Esophagus mucosa (tissue), 1 donor: ENCODE measurements at regions not wholly inside any gene's neighbourhood (a gene's known extent, or its start where the extent isn't known, plus 50 kb on each side); places are given as distances from the start of the nearest gene placed in this dataset.
"Not testable (repeated sequence)": the region's sequence is repeated elsewhere in the genome, so short reads cannot be mapped to it uniquely, and the experiment has no call there.

Experiments used
- ATAC-seq: fragments of 200-7000 bp; cut with Tn5 transposase; one replicate; pipeline ENCODE4 v1.9.1; 2020
- donor health status: DM: yes; HTN: yes; CAD: no.

- ATAC-seq = no peak
These were observed 361.3 kb downstream of the FOXL1 start for GRCh38 chr16:86939609-86940008.

GRCh38 chr16:86941731-86942130, 363.4 kb downstream of the FOXL1 start:
- ATAC-seq = no peak

DNA sequence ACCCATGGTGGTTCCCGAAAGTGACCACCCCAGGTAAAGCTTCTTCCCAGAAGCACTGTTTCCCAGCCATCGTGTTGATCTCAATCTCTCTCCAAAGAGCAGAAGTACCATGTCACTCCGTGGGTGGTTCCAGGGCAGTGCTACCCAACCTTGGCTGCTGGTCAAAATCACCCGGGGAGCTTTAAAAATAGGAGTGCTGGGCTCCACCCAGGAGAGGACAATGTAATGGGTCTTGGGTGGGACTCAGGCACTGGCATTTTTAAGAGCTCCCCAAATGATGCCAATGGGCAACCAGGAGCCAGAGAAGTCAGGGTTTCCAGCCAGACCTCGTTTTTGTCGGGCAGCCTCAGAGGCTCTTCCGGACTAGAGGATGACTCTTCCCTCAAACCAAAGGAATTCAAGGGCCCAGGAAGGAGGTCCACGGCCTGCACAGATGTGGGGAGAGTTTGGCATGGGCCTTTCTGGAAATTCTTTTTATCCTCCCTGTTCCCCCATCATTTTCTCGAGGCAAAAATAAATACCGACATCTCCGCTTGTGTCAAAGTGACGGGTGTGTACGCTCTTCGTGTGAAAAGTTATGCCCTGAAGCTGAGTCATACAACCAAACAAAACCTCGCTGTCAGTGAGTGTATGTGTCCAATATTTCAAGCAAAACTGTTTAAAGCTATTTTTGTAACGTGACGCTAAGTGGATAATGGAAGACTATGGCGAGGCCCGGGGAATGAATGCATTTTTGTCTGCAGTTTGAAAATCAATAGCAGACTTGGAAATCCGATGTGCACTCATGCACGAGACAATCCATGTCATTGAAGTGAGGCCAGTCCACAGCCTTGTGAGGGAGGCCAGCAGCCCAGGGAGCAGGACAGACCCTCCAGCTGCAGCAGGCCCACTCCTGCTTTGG, 364.1 kb downstream of the FOXL1 start:
- no peak for ATAC-seq

DNA sequence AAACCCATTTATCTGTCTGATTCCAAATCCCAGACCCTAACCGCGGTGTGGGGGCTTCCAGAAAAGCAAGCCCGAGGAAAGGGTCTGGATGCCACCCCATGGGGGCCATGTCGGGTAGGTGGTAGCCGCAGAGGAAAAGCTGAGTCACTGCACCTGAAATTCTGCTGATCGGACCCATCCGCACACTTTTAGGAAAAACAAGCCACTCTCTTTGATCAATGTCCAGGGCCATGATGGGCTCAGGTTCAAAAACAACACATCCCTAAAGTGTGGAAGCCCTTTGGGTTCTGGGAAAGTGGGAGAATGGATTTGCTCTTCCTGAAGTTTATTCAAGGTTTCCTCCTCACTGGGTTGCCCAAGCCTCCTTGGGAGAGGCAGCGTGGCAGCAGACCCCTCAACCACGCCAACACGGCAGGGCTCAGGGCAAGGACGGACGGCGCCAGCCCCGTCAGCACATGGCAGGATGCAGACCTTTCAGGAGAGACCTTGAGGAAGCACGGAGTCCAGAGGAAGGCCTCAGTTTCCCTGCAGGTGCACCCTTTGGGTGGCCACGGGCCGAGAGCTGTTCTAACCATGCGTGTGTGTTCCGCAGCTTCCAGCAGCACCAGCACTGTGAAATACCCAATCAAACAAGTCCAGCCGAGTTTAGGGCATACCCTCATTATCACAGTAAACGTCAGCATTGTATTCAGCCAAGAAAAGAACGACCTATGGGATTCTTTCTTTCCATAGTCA, 367.0 kb downstream of the FOXL1 start:
- ATAC-seq = no peak

DNA sequence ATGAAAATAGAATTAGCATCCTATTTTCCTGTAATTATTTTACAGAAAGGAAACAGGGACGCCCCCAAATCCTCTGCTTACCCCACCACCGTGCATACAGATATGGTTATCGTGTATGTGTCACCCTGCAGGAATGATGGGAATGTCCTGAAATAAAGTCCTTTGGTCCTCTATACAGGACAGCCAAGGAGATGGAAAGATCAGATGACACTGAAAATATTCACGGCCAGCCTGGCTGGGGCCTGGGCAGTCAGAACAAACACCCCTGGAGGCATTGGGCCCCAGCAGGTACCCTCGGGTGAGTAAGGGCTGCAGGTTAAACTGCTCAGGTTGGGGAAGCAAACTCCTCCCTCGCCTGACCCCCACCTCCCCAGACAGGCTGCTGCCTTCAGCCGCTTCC, 368.0 kb downstream of the FOXL1 start:
- ATAC-seq = no peak

DNA sequence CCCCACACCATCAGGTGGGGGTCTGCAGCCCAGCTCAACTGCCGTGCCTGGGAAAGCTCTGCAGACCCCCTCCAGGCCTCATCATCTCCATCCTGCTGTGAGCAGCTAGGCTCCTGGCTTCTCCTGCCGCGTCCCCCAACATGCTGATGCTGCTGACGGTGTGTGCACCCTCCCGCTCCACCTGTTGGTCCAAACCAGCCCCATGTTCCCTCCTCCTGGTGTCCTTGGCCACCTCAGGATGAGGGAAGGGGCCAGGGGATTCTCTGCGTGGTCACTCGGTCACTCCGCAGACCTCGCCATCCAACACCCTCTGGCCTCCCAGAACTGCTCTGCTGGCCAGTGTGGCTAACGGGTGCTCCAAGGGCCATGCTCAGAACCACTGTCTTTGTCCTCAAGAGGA, 368.6 kb downstream of the FOXL1 start:
- ATAC-seq = no peak

DNA sequence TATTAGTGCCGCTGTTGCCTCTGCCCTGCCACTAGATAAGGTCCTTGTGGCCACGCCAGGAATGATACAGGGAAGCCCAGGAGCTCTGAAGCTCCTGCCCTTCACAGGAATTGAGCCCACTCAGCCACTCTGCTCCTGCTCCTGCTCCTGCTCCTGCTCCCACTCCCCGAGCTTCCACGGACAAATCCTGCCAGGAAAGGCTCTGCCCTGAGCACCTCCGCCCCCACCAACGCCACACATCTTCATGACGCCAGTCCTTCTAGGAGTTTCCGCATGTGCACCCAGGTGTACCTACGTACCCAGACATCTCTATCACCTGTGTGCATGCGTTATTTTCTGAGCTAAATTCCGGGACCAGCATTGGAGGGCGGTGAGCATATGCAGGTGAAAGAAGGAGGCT, 369.1 kb downstream of the C16orf95 start:
- no peak for ATAC-seq

DNA sequence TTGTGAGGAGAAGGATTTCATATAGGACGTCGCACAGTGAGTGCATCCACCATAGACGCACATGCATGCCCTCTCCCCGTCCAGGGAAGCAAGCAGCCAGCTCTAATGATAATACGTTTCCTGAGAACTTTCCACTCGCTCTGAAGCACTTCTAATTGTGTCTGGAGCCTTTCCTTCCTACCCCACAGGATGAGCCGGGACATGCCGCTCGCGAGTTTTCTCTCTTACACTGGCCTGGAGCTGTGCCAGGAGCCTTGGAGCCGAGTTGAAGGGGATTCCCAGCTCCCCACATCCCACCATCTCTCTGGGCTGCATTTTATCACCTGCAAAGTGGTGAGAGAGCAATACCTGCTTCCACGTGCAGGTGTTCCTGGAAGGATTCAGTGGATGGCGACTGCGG, 368.1 kb downstream of the C16orf95 start:
- no peak for ATAC-seq

DNA sequence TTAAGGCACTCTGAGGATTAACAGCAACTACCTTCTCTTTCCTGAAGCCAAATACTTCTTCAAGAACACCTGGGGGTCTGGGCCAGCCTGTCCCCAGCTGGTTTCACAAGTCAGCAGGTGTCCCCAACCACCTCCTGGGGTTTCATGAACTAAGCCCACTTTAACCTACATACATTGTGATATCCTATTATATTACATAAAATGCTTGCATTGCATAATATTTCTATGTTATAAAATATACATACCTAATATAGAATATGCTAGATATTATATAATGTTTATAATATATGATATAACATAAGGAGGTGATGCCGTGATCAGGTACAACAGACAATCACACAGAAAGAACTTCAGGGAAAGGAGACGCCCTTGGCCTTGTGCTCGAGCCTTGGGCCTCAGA, 367.6 kb downstream of the C16orf95 start:
- ATAC-seq = no peak

DNA sequence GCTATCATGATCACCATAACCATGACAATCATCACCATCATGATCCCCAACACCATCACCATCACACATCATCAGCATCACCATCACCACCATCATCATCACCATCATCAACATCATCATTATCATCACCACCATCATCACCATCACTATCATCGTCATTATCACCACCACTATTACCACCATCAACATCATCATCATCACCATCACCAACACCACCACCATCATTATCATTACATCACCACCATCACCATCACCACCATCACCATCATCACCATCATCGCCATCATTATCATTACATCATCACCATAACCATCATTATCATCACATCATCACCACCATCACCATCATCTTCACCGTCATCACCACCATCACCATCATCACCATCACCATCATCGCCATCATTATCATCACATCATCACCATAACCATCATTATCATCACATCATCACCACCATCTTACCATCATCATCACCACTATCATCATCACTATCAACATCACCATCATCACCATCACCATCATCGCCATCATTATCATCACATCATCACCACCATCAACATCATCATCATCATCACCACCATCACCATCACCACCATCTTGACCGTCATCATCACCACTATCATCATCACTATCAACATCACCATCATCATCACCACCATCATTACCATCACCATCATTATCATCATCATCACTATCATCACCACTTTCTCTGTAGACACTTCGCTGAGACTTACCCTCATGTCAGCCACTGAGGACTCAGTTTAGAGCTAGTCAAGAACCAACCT, 366.0 kb downstream of the C16orf95 start:
- no peak for ATAC-seq

DNA sequence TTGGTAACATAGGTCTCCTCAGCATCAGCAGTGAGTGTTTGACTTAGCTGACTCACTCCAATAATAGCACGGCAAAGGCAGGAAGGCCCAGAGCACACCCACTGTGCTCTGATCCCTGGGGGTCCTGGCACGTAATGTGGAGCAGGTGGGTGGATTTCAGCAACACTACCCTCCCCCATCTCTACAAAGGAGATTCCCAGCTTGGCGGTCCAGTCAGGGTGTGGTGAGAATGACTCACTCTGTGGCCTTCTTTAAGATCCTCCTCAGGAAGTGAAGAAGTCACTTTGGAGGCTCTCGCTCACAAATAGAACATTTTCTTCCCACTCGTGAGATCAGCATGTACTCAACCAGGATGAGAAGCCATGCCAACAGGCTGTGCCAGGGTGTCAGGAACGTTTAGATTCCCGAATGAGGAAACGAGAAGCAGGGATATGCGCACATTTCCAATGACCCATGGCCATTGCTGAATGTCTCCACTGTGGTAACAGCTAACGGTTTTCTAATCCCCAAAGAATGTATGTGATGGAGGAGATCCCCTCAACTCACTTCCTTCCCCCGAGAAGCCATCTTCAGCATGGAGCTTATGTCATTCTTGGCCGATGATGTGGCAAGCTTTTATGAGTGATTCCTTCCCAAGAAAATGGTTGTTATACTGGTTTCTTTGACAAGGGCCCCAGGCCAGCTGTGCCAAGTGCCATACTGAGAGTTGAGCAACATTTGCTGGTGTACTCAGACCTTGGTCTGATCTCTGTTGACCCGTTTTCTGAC, 365.2 kb downstream of the C16orf95 start:
- peak; percentile 35 for ATAC-seq

DNA sequence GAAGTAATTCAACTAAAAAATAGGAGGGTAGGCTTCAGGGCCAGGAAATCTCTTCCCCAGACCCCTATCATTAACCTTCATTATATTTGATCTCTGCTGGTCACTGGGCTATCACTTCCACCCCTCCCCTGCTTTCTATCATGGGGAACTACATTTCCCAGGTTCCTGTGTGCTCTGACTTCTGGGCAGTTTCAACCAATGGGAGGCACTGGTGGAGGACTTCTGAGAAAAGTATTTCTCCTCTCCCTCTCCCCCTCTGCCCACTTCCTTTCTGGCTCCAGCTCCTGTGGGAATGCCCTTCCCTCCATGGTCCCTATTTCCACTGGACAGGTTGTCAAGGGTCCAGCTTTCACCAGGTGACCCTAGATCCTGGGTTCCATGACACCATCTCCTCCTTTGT, 364.4 kb downstream of the C16orf95 start:
- ATAC-seq = no peak

DNA sequence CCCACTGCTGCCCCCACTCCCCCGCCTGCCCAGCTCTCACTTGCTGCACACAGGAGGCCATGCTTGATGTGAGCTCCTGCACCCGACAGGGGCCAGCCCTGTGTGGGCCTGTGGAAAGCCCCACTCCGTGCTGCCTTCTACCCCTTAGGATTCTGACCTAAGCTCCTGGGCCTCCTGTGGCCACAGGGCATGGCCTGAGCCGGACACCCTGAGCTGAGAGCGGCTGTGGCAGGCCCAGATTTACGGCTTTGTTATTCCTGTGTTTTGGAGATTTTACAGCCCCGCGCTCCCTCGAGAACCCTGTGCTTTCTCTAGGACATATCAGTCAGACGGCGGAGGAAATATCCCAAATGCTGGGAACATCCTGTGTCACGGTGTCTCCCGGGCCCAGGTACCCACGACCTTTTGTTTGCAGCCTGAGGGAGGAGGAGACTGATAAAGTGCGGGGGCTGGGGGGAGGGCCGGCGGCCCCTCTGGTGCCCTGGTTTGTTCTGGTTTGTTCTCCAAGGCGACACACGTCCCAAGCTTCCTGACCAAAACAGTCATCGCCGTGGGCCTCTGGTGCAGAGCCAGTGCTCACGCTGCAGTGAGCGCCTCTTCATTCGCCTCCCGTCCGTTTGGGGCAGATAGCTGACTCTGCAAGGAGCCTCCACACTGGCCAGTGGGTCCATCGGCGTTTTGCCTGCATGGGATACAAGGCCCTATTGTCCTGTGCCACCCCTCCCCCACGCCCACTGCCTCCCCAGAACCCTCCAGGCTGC, 363.4 kb downstream of the C16orf95 start:
- no peak for ATAC-seq

- ATAC-seq = no peak
These were observed 361.9 kb downstream of the C16orf95 start for GRCh38 chr16:86955136-86955855.

DNA sequence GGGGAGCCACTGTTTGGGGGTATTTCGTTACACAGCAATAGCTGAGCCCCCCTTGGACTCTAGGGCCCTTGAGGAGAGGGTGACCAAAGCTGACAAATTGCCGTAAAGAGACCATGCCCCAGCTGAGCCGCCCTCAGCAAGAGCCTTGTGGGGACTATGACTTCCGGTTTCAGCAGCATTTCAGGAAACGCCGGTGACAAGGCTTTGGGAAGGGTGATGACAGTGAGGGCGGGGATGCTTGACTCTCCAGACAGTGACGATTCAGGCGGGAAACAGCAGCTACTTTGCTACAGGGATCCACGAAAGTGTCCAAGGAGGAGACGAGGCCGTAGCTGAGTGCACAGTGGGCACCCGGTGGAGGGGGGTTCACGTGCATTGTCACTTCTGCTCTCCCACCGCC, 360.8 kb downstream of the C16orf95 start:
- ATAC-seq = no peak

- ATAC-seq = not testable (repeated sequence)
These were observed 359.5 kb downstream of the C16orf95 start for GRCh38 chr16:86957662-86958198.

DNA sequence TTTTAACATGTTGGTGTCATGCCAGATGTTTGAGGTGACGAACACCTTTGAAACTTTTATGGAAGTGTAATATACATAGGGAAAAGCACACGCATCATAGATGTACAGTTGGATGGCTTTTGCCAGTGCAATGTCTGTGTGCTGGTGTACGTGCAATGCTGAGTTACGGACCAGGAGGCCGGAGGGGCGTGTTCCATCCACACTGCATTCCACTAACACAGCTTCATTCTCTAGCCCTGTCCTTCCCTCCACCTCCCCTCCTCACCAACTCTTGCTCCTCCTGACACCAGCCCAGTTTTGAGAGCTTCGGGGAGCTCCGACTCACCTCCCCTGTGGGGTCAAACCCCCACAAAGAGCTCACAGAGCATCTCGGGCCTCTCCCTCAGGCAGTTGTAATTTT, 358.8 kb downstream of the C16orf95 start:
- no peak for ATAC-seq

- ATAC-seq = no peak
These were observed 358.0 kb downstream of the C16orf95 start for GRCh38 chr16:86959091-86959651.

GRCh38 chr16:86959729-86960128, 357.5 kb downstream of the C16orf95 start:
- ATAC-seq = no peak

- no peak for ATAC-seq
These were observed 356.9 kb downstream of the C16orf95 start for GRCh38 chr16:86960266-86960665.
